Fibroblast of lung (primary cell): ENCODE measurements at regions not wholly inside any gene's neighbourhood (a gene's known extent, or its start where the extent isn't known, plus 50 kb on each side); places are given as distances from the start of the nearest gene placed in this dataset.

Experiments used
- CTCF ChIP-seq, 2 donors: IDR thresholded peaks in 1 of 2; conservative IDR thresholded peaks in 1 of 2; 1 replicate in 1 of 2; 2 replicates in 1 of 2; pipeline ENCODE4 v1.5.1; 2011 to 2012; ENCODE audit warnings: low read length in 2 of 2, control low read depth in 1 of 2, inconsistent platforms in 1 of 2, low read depth in 1 of 2, mild to moderate bottlenecking in 1 of 2
- EZH2 ChIP-seq: IDR thresholded peaks from 2 replicates; pipeline ENCODE4 v1.5.1; 2012; ENCODE audit warnings: low read length, control low read depth, mild to moderate bottlenecking; ENCODE audit errors: missing control alignments

GRCh38 chr6:102942206-102942605 lies 1548.7 kb downstream of the GRIK2 start:
- TF ChIP-seq CTCF (conservative IDR thresholded peaks at IDR 0.05 in 1 of 2, IDR thresholded peaks at IDR 0.05 in 1 of 2; ENCODE audit: low read depth in 1 of 2, low read length in 2 of 2): no peak
- no peak for TF ChIP-seq EZH2
